ENCODE measurements at regions not wholly inside any gene's neighbourhood (a gene's known extent, or its start where the extent isn't known, plus 50 kb on each side); places are given as distances from the start of the nearest gene placed in this dataset.

GRCh38 chr5:175805256-175806011 is 65.9 kb upstream of the CPLX2 start:
- DNase-seq (ENCODE audit: low read depth, low spot score), result no peak

- DNase-seq (ENCODE audit: low read depth, low spot score), result no peak
Measured at GRCh38 chr5:175808711-175809110, 62.7 kb upstream of the CPLX2 start.

- DNase-seq (ENCODE audit: low read depth, low spot score), result no peak
Measured at GRCh38 chr5:175809531-175810121, 61.8 kb upstream of the CPLX2 start.

- no peak for DNase-seq (ENCODE audit: low read depth, low spot score)
Measured at GRCh38 chr5:175810457-175810856, 60.9 kb upstream of the CPLX2 start.

- no peak for DNase-seq (ENCODE audit: low read depth, low spot score)
Measured at GRCh38 chr5:175811589-175811988, 59.8 kb upstream of the CPLX2 start.

GRCh38 chr5:175813943-175814630 is 57.3 kb upstream of the CPLX2 start:
- DNase-seq (ENCODE audit: low read depth, low spot score), result no peak

- DNase-seq (ENCODE audit: low read depth, low spot score), result no peak
Measured at GRCh38 chr5:175814691-175815090, 56.7 kb upstream of the CPLX2 start.

- DNase-seq (ENCODE audit: low read depth, low spot score), result no peak
Measured at GRCh38 chr5:175815126-175815913, 56.1 kb upstream of the CPLX2 start.

GRCh38 chr5:175816348-175816747 is 55.0 kb upstream of the CPLX2 start:
- DNase-seq (ENCODE audit: low read depth, low spot score), result no peak

- no peak for DNase-seq (ENCODE audit: low read depth, low spot score)
Measured at GRCh38 chr5:175819090-175819425, 52.3 kb upstream of the CPLX2 start.

- DNase-seq (ENCODE audit: low read depth, low spot score), result no peak
Measured at GRCh38 chr5:175820230-175820629, 51.1 kb upstream of the CPLX2 start.

Measured in activated naive CD8-positive, alpha-beta T cell treated with anti-CD3 and anti-CD28 coated beads, Interleukin-2, amount 50 U/mL, for 16 hours (primary cell).